ENCODE measurements at regions not wholly inside any gene's neighbourhood (a gene's known extent, or its start where the extent isn't known, plus 50 kb on each side); places are given as distances from the start of the nearest gene placed in this dataset.
A peak's percentile ranks its signal among the peaks of the same experiment; 100 is the strongest.

DNA sequence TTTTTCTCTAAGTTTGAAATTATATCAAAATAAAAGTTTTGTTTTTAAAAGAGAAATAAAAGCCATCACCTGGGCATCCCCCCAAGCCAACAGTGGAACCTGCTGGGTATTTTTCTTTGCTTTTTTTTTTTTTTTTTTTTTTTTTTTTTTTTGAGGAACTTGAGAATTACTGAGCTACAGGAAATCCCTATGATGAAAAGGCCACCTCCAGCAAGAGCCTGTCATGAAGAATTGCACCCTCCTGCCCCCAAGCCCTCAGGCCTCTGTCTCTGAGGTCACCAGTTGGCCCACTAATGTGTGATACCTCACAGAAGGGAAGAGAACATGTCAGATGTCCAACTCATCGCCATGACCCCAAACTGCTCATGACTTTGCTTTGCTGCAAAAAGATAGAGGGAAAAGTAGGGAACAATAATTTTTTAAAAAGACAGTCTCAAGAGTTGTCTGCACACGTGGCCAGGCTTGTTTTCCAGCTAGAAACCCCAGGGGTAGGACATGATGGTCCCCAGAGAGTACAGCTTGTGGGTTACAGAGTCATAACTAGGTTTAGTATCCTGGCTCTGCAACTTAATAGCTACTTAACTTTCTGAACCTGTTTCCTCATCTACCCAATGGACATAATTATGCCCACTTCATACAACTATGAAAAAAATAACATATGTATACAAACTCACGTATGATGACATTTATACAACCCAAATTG is 124.3 kb upstream of the EGLN3 start:
- no peak for DNase-seq (ENCODE audit: low read depth in 4 of 4, low spot score in 3 of 4)

DNA sequence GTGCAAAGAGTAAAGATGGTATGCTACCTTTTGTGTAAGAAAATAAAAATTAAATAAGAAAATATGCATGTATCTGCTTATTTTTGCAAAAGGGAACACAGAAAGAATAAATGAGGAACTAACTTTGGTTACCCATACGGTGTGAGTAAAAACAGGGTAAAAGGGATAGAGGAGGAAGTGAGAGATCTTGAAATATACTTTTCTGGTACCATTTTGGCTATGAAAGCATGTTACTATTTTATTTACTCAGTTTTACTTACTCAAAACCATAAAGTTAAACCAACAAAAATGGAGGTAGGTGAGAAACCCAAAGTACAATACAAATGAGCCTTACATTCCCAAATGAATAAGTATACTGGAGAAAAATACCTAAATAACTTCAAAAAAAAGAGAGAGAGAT is 122.0 kb upstream of the EGLN3 start:
- no peak for DNase-seq (ENCODE audit: low read depth in 4 of 4, low spot score in 3 of 4)

DNA sequence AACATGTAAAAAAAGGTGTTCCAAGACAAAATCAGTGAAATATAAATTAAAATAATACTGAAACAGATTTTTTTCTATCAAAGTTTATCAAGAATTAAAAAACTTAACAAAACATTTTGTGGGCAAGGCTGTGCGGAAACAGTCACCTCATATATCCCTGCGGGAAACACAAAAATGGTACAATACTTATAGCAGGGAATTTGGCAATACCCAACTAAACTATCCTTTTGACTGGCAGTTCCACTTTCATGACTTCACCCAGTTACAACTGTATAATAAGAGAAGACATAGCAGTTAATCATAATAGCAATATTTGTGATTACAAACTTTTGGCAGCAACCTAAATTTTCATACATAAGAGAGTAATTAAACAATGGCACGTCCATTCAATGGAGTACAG is 121.5 kb upstream of the EGLN3 start:
- no peak for DNase-seq (ENCODE audit: low read depth in 4 of 4, low spot score in 3 of 4)

DNA sequence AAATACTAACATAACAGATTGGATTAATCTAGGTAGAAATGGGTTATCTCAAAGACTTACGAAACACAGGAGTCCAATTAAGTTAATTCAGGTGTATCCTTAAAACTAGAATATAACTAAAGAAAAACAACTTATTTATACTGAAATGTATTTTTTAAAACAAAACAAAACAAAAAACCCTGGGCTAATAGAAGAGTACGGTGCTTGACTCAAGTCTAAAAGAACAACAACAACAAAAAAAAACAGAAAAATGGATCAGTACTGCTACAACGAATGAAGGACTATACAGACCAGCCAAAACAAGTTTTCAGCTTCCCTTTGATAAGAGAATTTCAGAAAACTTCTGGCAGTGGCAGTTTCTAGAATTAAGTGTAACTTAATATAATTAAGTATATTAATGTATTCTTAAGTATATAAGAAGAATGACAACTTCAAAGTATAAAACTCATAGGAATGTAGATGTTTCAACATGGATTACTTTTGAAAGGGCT is 120.1 kb upstream of the EGLN3 start:
- DNase-seq (ENCODE audit: low read depth in 4 of 4, low spot score in 3 of 4): no peak

DNA sequence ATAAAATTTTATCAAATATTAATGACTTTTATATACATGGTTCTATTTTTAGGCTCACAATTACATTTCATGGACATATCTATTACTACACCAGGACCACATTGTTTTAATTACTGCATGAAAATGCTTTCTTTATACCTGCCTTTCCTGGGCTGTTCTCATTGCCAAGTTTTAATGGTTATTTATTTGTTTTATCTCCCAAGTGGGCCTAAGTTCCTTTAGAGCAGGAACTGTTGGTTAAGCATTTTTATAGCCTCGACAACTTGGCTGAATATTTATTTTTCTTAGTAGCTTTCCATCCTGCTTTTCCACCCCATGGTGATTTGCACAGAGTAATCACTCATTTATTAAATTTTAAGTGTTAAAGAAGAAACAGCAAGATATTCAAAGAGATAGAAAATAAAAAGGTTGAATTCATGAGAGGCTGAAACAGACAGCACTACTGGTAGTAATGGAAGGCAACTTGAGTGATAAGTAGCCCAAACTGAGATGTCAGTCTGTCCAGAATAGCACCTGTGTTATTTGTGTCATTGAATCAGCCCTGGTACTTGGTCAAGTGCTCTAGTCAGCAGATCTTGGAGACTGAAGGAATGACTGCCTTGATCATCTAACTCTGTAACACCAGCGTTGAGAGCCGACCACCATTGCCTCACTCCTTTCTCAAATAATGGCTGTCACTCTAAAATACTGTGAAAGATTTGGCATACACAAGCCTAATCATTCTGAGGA is 119.1 kb upstream of the EGLN3 start:
- no peak for DNase-seq (ENCODE audit: low read depth in 4 of 4, low spot score in 3 of 4)

DNA sequence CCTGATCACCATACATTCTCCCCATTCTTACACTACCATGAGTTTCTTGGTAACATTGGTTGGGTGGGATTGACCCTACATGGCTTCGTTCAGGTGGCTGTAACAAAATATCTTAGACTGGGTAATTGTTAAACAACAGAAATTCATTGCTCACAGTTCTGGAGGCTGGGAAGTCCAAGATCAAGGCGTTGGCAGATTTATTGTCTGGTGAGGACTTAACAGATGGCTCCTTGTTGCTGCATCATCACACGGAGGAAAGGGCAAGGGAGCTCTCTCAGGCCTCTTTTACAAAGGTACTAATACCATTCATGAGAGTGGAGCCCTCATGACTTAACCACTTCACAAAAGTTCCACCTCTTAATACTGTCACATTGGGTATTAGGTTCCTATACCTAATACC is 116.7 kb upstream of the EGLN3 start:
- no peak for DNase-seq (ENCODE audit: low read depth in 4 of 4, low spot score in 3 of 4)

DNA sequence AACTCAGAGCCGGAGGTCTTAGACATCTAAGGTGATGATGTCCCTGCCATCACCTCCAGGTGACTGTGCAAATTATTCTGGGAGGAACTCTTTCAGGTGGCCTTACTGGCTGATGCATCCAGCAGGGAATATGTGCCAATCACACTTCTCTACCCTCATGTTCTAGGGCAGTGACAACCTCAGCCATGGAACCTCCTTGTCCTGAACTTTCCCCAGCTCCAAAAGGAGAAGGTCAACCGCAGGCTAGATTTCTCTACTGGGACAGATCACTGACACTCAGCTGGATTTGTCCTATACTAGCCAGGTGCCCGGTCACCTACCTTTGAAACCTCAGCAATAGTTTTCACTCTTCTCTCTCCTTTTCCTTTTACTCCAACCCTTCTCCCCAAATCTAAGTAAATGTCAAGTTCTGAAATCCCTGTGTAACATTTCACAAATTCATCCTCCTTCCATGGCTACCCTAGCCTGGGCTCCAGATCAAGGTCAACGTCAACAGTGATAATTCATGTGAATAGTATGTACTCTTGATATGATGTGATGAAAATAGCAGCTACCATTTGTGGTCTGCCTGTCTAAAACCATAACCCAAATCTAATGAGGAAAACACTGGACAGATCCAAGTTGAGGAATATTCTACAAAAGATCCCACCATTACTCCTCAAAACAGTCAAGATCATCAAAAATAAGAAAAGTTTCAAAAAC is 115.0 kb upstream of the EGLN3 start:
- no peak for DNase-seq (ENCODE audit: low read depth in 4 of 4, low spot score in 3 of 4)

DNA sequence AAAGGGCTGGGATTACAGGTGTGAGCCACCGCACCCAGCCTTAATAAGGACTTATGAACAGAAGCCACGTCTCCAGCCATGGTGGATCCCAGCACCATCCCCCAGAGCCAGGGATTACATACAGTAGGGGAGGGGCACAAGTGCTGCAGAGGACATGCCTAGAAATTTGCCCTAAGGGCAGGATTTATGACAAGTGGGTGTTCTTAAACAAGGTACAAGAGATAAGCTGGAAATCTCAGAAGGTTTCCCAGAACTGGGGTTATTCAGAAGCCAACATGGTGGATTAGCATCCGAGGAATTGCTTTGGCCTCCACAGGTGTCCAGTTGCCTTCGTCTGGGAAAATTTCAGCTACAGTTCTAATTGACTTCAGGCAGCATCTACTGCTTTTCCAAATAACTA is 114.4 kb upstream of the EGLN3 start:
- no peak for DNase-seq (ENCODE audit: low read depth in 4 of 4, low spot score in 3 of 4)

DNA sequence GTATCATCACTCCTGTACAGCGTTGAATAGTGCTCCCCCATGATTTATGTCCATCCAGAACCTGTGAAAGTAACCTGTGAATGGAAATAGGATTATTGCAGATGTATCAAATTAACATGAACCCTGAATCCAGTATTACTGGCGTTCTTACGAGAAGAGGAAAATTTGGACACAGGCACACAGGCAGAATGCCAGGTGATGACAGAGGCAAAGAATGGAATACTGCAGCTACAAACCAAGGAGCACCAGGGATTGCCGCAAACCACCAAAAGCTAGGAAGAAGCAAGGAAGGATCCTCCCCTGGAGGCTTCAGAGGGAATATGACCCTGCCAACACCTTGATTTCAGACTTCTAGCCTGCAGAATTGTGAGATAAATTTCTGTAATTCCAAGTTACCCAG is 113.5 kb upstream of the EGLN3 start:
- DNase-seq (ENCODE audit: low read depth in 4 of 4, low spot score in 3 of 4): no peak

DNA sequence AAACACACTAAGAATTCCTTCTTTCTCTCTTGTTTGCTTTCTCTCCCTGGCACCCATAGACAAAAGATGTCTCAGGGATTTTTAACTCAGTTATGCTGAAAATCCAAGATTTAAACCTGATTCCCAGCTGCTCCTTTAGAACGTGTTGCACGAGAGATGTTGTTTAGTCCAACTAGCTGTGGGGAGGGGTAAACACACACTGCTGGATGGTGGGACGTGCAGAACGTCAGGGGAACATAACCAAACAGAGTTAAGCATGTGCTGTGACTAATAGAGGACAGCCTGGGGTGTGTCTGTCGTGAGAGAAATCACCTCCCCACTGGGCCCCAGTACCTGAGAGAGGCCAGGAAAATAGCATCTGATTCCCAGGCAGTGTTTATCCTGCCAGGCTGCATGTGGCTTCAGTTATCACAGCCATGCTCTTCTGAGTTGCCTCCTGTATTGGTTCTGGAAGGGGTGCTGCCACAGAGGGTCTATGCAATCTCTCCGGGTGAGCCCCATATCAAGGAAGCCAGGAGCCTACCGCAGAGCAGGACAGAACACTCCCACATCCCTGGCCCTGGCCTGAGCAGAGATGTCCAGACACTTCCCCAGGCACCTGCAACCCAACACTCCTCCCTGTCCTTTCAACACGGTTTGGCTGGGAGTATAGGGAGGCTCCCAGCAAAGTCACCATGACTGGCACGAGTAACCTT is 112.7 kb upstream of the EGLN3 start:
- DNase-seq (ENCODE audit: low read depth in 4 of 4, low spot score in 3 of 4): no peak

DNA sequence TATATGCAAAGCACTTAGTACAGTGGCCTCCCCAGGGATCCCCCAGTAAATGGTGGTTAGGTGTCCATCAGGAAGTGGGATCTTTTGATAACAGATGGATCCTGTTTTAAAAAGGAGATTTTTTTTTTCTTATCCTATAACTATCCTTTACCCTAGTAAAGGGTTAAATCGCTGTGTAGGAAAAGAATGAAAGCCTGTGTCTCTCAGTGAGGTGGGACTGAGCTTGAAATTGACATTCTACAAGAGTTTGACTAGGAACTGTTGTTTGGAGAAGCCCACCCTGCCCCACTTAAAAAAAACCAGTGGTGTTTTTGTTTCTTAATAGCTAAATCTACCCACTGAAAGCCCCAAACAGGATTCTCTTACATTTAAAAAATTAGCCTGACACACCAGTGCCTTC is 112.2 kb upstream of the EGLN3 start:
- DNase-seq (ENCODE audit: low read depth in 4 of 4, low spot score in 3 of 4): no peak

DNA sequence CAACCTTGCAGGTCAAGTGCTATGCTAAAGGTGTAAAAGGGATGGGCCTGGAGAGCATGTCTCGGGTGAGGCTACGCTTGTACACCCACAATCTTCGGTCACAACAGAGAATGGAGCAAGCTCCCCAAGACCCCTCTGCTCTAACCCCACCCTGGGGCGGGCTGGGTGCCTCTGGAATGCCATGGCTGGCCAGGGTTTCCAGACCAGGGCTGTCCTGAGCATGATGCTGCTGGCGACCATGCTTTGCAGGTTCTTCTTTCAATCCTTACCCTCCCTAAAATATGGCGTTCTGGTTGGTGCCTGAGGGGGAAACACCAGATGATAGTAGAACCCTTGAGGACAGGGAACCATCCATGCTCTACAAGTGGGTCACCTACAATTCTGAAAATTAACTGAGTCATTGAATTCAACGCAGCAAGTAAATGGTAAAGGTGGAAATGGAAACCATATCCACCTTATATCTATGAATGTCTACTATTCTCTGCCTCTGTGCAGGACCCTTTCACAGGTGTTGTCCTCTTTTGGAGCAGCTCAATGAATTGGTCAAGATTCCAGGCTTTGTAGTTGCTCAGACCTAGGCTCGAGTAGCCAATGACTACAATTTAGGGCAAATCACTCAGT is 111.6 kb upstream of the EGLN3 start:
- DNase-seq (ENCODE audit: low read depth in 4 of 4, low spot score in 3 of 4): no peak

DNA sequence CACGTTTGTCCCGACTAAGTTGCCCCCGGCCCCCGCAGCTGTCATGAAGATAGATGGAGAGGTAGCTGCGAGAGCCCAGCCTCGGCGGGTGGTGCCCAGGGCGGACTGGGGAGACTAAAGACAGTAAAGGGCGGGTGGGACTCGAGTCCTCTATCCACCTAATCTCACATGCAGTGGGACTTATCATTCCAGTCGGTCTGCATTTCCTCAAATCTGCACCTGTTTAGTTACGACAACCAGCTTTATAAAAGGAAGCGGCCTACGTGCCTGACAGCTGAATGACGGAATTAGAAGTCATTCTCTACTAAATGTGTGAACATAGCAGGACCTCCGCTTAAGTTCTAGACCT is 109.8 kb upstream of the EGLN3 start:
- no peak for DNase-seq (ENCODE audit: low read depth in 4 of 4, low spot score in 3 of 4)

DNA sequence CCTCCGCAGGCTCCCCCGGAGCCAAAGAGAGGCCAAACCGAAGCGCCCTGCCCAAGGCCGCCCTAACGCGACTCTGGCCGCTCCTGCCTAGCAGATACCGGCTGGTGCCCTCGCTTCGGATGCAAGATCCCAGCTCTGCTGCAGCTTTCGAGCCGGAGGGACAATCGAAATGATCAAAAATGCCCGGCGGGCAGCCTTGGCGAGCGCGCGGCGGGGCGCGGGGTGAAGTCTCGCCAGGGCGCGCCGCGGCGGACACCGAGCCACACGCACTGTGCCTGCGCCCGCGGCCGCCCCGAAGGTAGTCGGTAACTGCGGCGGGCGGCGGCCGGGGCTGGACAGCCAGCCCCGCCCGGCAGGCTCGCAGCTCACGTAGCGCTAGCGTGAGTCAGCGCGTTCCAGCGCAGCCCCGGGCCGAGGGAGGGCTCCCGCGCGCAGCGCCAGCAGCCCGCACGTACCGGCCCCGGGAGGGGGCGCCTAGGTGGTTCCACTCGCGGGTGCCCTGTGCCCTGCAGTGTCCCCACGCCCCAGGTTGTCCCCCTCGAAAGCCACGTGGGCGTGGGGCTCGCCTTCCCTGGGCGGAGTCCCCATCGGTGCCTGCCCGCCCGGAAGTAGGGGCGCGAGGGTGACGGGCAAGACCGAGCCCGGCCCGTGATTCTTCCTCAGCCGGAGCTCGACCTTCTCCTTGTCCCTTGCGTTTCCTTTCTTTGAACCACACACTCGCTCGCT is 109.2 kb upstream of the EGLN3 start:
- peak; percentile 51 to 69 (median 58) for DNase-seq (ENCODE audit: low read depth in 4 of 4, low spot score in 3 of 4)

DNA sequence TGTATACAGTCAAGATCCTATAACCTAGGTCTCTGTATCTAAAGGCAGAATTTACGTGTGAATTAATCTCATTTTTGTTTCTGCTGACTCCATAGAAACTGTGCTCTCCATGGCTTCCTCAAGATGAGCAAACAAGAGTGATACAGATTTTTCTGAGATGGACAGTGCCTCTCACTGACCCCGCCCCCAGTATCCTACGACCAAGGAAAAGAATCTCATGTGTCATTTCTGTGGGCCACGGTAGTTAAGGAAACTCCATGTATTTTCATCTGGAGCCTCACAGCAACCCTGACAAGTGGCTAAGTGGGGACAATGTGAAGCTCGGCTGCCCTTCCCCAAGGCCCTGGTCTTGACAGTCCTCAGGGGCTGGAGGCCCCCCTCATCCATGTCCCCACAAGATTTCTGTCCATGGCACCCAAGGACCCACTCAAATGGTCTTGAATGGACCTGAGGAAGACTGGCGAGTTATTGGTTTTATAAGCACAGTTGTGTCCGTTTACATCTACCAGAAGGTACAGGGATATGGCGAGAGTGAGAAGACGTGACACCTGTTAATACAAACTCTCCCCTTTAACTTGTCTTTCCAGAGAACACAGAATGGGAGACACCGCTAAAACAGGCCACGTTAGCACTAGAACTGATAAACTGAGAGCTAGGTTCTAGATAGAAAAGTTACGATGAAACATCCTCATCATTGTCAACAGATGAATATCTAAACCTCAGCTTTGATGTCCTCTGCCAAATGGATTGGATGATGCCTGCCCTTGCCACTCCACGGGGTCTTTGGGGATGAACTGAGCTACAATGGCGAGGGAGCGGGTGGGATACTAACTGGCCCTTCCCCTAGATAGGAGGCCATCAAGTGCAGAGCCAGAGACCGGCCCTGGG is 108.4 kb upstream of the EGLN3 start:
- no peak for DNase-seq (ENCODE audit: low read depth in 4 of 4, low spot score in 3 of 4)

DNA sequence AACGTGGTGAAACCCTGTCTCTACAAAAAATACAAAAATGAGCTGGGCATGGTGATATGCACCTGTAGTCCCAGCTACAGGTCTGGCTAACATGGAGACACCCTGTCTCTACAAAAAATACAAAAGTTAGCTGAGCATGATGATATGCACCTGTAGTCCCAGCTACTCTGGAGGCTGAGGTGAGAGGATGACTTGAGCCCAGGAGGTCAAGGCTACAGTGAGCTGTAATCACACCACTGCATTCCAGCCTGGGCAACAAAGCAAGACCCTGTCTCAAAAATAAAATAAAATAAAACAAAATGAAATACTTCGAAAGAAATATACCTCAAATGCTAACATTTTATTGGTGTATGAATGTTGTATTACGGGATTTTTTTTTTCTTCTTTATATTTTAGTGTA is 107.6 kb upstream of the EGLN3 start:
- no peak for DNase-seq (ENCODE audit: low read depth in 4 of 4, low spot score in 3 of 4)

DNA sequence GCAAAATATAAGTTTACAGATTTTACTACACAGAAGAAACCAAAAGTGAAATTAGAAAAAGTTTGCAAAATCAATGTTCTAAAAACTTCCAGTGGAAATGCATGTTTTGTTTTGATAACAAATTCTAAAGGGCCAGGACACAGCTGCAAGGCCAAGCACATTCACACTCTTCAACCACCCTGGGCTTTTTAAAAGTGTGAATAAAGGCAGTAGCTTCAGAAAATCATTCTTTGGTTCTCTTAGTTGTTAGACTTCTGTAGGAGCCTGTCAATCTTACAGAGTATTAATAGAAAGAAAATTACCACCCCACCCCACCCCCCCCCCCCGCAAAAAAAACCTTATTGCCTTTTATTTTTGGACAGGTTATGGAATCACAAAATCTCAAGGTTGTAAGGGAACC is 105.2 kb upstream of the EGLN3 start:
- DNase-seq (ENCODE audit: low read depth in 4 of 4, low spot score in 3 of 4): no peak

DNA sequence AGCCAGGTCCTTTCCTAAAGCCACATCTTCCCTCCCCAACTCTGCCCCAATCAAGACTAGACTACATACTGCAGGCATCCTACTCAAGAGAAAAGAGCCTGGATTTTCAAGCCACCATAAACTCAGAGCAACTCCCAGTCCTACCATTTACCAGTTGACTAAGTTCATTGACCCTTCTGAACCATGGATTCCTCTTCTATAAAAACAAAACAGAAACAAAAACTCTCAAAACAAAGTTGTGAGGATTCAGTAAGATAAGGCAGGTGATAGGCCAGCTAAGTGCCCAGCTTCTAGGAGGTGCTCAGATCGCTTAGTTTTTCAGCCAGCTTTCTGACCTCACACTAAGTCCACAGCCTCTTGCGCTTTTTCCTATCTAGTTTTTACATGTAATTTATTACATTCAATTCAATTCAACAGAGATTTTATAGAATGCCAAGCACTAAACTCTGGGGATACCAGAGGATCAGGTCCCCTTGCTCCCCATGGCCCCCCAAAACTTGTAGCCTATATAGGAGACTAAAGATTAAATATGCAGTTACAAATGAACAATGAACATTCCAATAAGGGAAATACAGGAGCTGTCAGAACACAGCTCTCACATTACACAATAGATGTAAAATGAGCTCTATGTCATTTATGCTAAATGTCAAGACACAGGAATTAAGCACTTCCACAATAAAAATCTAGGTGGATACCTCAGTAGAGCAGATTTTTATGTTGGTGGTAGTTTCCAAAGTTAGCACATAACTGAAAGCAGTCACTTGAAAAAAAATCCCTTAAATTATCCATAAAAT is 104.5 kb upstream of the EGLN3 start:
- DNase-seq (ENCODE audit: low read depth in 4 of 4, low spot score in 3 of 4): no peak
